ENCODE measurements at regions not wholly inside any gene's neighbourhood (a gene's known extent, or its start where the extent isn't known, plus 50 kb on each side); places are given as distances from the start of the nearest gene placed in this dataset.

GRCh38 chr10:9103301-9103700 is 1048.8 kb downstream of the GATA3 start:
- no peaks in the 10 kb centered on the region for H3K27me3 ChIP-seq (ENCODE audit: control insufficient read depth, low read length)

GRCh38 chr10:9111976-9112375 is 1057.5 kb downstream of the GATA3 start:
- no peaks in the 10 kb centered on the region for H4K20me1 ChIP-seq (ENCODE audit: control insufficient read depth, insufficient read depth, low read depth, low read length)
- no peaks in the 10 kb centered on the region for H3K27me3 ChIP-seq (ENCODE audit: control insufficient read depth, low read length)
- H3K36me3 ChIP-seq (ENCODE audit: control insufficient read depth, low read length), result no peaks in the 10 kb centered on the region
- no peaks in the 10 kb centered on the region for H3F3A ChIP-seq (ENCODE audit: control insufficient read depth, insufficient read depth)
- H3K27ac ChIP-seq (ENCODE audit: low read depth, low read length), result no peak overlapping the region
- no peak overlapping the region for H3K4me2 ChIP-seq (ENCODE audit: low read length)
- no peak overlapping the region for H3K4me3 ChIP-seq (ENCODE audit: low read length)
- no peaks in the 10 kb centered on the region for H3K9me3 ChIP-seq (ENCODE audit: control insufficient read depth, insufficient read depth, low read length)
- H3K4me1 ChIP-seq (ENCODE audit: control insufficient read depth, low read length), result no peaks in the 10 kb centered on the region
- no peaks in the 10 kb centered on the region for H3K79me2 ChIP-seq (ENCODE audit: control insufficient read depth, low read length)
- TF ChIP-seq, protein P1, sequence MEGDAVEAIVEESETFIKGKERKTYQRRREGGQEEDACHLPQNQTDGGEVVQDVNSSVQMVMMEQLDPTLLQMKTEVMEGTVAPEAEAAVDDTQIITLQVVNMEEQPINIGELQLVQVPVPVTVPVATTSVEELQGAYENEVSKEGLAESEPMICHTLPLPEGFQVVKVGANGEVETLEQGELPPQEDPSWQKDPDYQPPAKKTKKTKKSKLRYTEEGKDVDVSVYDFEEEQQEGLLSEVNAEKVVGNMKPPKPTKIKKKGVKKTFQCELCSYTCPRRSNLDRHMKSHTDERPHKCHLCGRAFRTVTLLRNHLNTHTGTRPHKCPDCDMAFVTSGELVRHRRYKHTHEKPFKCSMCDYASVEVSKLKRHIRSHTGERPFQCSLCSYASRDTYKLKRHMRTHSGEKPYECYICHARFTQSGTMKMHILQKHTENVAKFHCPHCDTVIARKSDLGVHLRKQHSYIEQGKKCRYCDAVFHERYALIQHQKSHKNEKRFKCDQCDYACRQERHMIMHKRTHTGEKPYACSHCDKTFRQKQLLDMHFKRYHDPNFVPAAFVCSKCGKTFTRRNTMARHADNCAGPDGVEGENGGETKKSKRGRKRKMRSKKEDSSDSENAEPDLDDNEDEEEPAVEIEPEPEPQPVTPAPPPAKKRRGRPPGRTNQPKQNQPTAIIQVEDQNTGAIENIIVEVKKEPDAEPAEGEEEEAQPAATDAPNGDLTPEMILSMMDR (IDR thresholded peaks at IDR 0.05; ENCODE audit: low read depth, low read length, poor library complexity, severe bottlenecking), result no peak
- no peak for TF ChIP-seq EZH2phosphoT487 (IDR thresholded peaks at IDR 0.05; ENCODE audit: borderline replicate concordance, low read length)
- H3K9me2 ChIP-seq (replicated peaks; ENCODE audit: control insufficient read depth, low read length), result no peaks in the 10 kb centered on the region

More at GRCh38 chr10:9103301-9103700, 1048.8 kb downstream of the GATA3 start:
- Histone ChIP-seq H3K4me3 (ENCODE audit: low read length) (no peak overlapping the region), H3K36me3 (ENCODE audit: control insufficient read depth, low read length) (no peaks in the 10 kb centered on the region), H3F3A (ENCODE audit: control insufficient read depth, insufficient read depth) (no peaks in the 10 kb centered on the region), H4K20me1 (ENCODE audit: control insufficient read depth, insufficient read depth, low read depth, low read length) (no peaks in the 10 kb centered on the region), H3K4me1 (ENCODE audit: control insufficient read depth, low read length) (no peaks in the 10 kb centered on the region), H3K27ac (ENCODE audit: low read depth, low read length) (no peak overlapping the region), H3K4me2 (ENCODE audit: low read length) (no peak overlapping the region), H3K9me3 (ENCODE audit: control insufficient read depth, insufficient read depth, low read length) (no peaks in the 10 kb centered on the region), H3K79me2 (ENCODE audit: control insufficient read depth, low read length) (no peaks in the 10 kb centered on the region), H3K9me2 (replicated peaks; ENCODE audit: control insufficient read depth, low read length) (no peaks in the 10 kb centered on the region; the same call in 1 of the 2 replicates)
- TF ChIP-seq, protein P1 (IDR thresholded peaks at IDR 0.05; ENCODE audit: low read depth, low read length, poor library complexity, severe bottlenecking), result no peak
- TF ChIP-seq EZH2phosphoT487 (IDR thresholded peaks at IDR 0.05; ENCODE audit: borderline replicate concordance, low read length), result no peak

DNA sequence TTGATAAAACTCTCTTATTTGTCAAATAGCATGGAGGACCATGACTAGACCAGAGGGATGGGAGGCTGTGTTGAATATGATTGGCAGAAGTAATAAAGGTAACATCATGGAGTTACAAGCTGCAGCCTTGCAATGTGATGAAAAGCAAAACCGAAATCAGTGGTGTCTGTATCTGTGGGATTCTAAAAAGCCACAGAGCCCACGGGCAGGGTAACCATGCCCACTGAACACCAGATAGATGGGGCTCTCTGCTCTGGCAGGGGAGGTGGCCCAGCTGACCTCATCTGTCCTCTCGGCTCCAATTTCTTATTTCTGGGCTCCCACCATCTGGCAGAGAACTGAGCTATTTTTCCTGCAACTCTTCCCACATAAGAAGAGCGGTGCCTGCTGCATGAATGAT is 1072.2 kb downstream of the GATA3 start:
- no peaks in the 10 kb centered on the region for H3K9me3 ChIP-seq (ENCODE audit: control insufficient read depth, insufficient read depth, low read length)
- H3K4me3 ChIP-seq (ENCODE audit: low read length), result no peak overlapping the region
- no peak overlapping the region for H3K27ac ChIP-seq (ENCODE audit: low read depth, low read length)
- H3K79me2 ChIP-seq (ENCODE audit: control insufficient read depth, low read length), result no peaks in the 10 kb centered on the region
- H3K36me3 ChIP-seq (ENCODE audit: control insufficient read depth, low read length), result no peaks in the 10 kb centered on the region
- H3K9me2 ChIP-seq (replicated peaks; ENCODE audit: control insufficient read depth, low read length), result no peaks in the 10 kb centered on the region
- H3K4me2 ChIP-seq (ENCODE audit: low read length), result no peak overlapping the region
- H3F3A ChIP-seq (ENCODE audit: control insufficient read depth, insufficient read depth), result no peaks in the 10 kb centered on the region
- no peaks in the 10 kb centered on the region for H3K27me3 ChIP-seq (ENCODE audit: control insufficient read depth, low read length)
- H4K20me1 ChIP-seq (ENCODE audit: control insufficient read depth, insufficient read depth, low read depth, low read length), result no peaks in the 10 kb centered on the region
- no peaks in the 10 kb centered on the region for H3K4me1 ChIP-seq (ENCODE audit: control insufficient read depth, low read length)
- TF ChIP-seq, protein P1 (IDR thresholded peaks at IDR 0.05; ENCODE audit: low read depth, low read length, poor library complexity, severe bottlenecking), result no peak
- no peak for TF ChIP-seq EZH2phosphoT487 (IDR thresholded peaks at IDR 0.05; ENCODE audit: borderline replicate concordance, low read length)

Data from DOHH2 (cell line).